MCF 10A (cell line): ENCODE measurements at regions not wholly inside any gene's neighbourhood (a gene's known extent, or its start where the extent isn't known, plus 50 kb on each side); places are given as distances from the start of the nearest gene placed in this dataset.

Source experiments
- BruUV-seq: library from RNA; stranded (reverse); fragments of 400-500 nt; replicated peaks from 2 replicates; lab custom pipeline; 2021; lab: Mats Ljungman, UMichigan
- CTCF ChIA-PET: fragments of 300-600 bp; sonication (Branson Sonifier 250); formaldehyde crosslinking; extraction: SDS; loops from one replicate; lab custom pipeline; 2021; ENCODE audit warnings: antibody characterized with exemption, inconsistent platforms; lab: Yijun Ruan, JAX
- POLR2A ChIA-PET: fragments of 300-600, 350-650 bp; sonication (Branson Sonifier 250); formaldehyde crosslinking; extraction: SDS; loops from one replicate; lab custom pipeline; 2020; ENCODE audit warnings: antibody characterized with exemption, inconsistent platforms; lab: Yijun Ruan, JAX
- DNase-seq: peaks from one replicate; pipeline ENCODE4 v3.0.0-alpha.2; 2018; ENCODE audit not compliant: unreplicated experiment
- H3K27ac Mint-ChIP-seq: one replicate; pipeline ENCODE4 v1.8.0; 2022; ENCODE audit warnings: mild to moderate bottlenecking, low read depth, mixed read lengths; ENCODE audit not compliant: unreplicated experiment
- H3K27me3 Mint-ChIP-seq: one replicate; pipeline ENCODE4 v1.8.0; 2022; ENCODE audit warnings: mixed read lengths; ENCODE audit not compliant: insufficient read depth, unreplicated experiment
- H3K36me3 Mint-ChIP-seq: one replicate; pipeline ENCODE4 v1.8.0; 2022; ENCODE audit warnings: mild to moderate bottlenecking, moderate library complexity, mixed read lengths; ENCODE audit not compliant: insufficient read depth, unreplicated experiment
- H3K4me1 Mint-ChIP-seq: one replicate; pipeline ENCODE4 v1.8.0; 2022; ENCODE audit warnings: mixed read lengths; ENCODE audit not compliant: insufficient read depth, unreplicated experiment
- H3K4me3 Mint-ChIP-seq: one replicate; pipeline ENCODE4 v1.8.0; 2022; ENCODE audit warnings: mild to moderate bottlenecking, moderate library complexity, mixed read lengths; ENCODE audit not compliant: unreplicated experiment
- H3K9me3 Mint-ChIP-seq: one replicate; pipeline ENCODE4 v1.8.0; 2022; ENCODE audit warnings: mixed read lengths; ENCODE audit not compliant: unreplicated experiment
- intact Hi-C: fragments of 100-400 bp; cut with micrococcal nuclease; formaldehyde crosslinking; loops from 2 replicates; pipeline ENCODE4 v1.14.1; 2022
- TF ChIP-seq, protein P1 (sequence below): fragments of 200-600 bp; IDR thresholded peaks from one replicate; pipeline ENCODE4 v1.8.0; 2022; ENCODE audit warnings: antibody characterized with exemption, mild to moderate bottlenecking; ENCODE audit not compliant: unreplicated experiment

- no TSS peak for BruUV-seq
- no peak overlapping the region for H3K4me3 Mint-ChIP-seq
- no peaks in the 10 kb centered on the region for H3K27me3 Mint-ChIP-seq
- ChIA-PET CTCF (interaction anchor here (1.7 kb wide), 1 partner anchor 406 kb away, joined by 8 read pairs; no protein-coding TSS in a partner anchor), POLR2A (no interaction called here)
- no peaks in the 10 kb centered on the region for H3K36me3 Mint-ChIP-seq
- H3K27ac Mint-ChIP-seq = no peak overlapping the region
- no peak for DNase-seq
- peaks cover 7% of the 10 kb centered on the region for H3K9me3 Mint-ChIP-seq
- no peaks in the 10 kb centered on the region for H3K4me1 Mint-ChIP-seq
- intact Hi-C loops = no loop called here
- TF ChIP-seq, protein P1, sequence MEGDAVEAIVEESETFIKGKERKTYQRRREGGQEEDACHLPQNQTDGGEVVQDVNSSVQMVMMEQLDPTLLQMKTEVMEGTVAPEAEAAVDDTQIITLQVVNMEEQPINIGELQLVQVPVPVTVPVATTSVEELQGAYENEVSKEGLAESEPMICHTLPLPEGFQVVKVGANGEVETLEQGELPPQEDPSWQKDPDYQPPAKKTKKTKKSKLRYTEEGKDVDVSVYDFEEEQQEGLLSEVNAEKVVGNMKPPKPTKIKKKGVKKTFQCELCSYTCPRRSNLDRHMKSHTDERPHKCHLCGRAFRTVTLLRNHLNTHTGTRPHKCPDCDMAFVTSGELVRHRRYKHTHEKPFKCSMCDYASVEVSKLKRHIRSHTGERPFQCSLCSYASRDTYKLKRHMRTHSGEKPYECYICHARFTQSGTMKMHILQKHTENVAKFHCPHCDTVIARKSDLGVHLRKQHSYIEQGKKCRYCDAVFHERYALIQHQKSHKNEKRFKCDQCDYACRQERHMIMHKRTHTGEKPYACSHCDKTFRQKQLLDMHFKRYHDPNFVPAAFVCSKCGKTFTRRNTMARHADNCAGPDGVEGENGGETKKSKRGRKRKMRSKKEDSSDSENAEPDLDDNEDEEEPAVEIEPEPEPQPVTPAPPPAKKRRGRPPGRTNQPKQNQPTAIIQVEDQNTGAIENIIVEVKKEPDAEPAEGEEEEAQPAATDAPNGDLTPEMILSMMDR = no peak
Observed at GRCh38 chr2:37820471-37820986, 104.6 kb upstream of the RMDN2 start.

- Mint-ChIP-seq H3K27me3 (no peaks in the 10 kb centered on the region), H3K36me3 (no peaks in the 10 kb centered on the region), H3K9me3 (peaks cover 4% of the 10 kb centered on the region), H3K27ac (no peak overlapping the region), H3K4me3 (no peak overlapping the region), H3K4me1 (no peaks in the 10 kb centered on the region)
- ChIA-PET CTCF (interaction anchor here (0.6 to 2.3 kb wide), 2 partner anchors 430 to 936 kb away, joined by 4 to 13 read pairs; no protein-coding TSS in a partner anchor), POLR2A (interaction anchor here (1.6 kb wide), 1 partner anchor 417 kb away, joined by 4 read pairs; no protein-coding TSS in a partner anchor)
- no TSS peak for BruUV-seq
- TF ChIP-seq, protein P1 = no peak
- DNase-seq = no peak
- intact Hi-C loops = no loop called here
Observed at GRCh38 chr2:37825586-37825985, 99.5 kb upstream of the RMDN2 start.

GRCh38 chr2:37826611-37827010 is 98.5 kb upstream of the RMDN2 start:
- POLR2A ChIA-PET = interaction anchor here (1.6 kb wide), 1 partner anchor 418 kb away, joined by 4 read pairs; no protein-coding TSS in a partner anchor
- CTCF ChIA-PET = interaction anchor here (0.7 to 8.4 kb wide), 7 partner anchors 51 to 1029 kb away, joined by 3 to 135 read pairs (median 3); no protein-coding TSS in a partner anchor
- no TSS peak for BruUV-seq
- Mint-ChIP-seq H3K4me1 (no peaks in the 10 kb centered on the region), H3K27me3 (no peaks in the 10 kb centered on the region), H3K36me3 (no peaks in the 10 kb centered on the region), H3K4me3 (no peak overlapping the region), H3K27ac (no peak overlapping the region), H3K9me3 (no peaks in the 10 kb centered on the region)
- intact Hi-C loops = no loop called here
- DNase-seq = no peak
- TF ChIP-seq, protein P1 = no peak

GRCh38 chr2:37827455-37827854 is 97.6 kb upstream of the RMDN2 start:
- H3K4me3 Mint-ChIP-seq = no peak overlapping the region
- ChIA-PET POLR2A (interaction anchor here (1.1 to 1.6 kb wide), 2 partner anchors 419 to 432 kb away, joined by 3 to 4 read pairs; no protein-coding TSS in a partner anchor), CTCF (interaction anchor here (0.7 to 8.4 kb wide), 7 partner anchors 50 to 431 kb away, joined by 3 to 135 read pairs (median 4); no protein-coding TSS in a partner anchor)
- intact Hi-C loops = no loop called here
- no peaks in the 10 kb centered on the region for H3K9me3 Mint-ChIP-seq
- TF ChIP-seq, protein P1 = no peak
- no peaks in the 10 kb centered on the region for H3K36me3 Mint-ChIP-seq
- no peak overlapping the region for H3K27ac Mint-ChIP-seq
- H3K27me3 Mint-ChIP-seq = no peaks in the 10 kb centered on the region
- peaks cover 3% of the 10 kb centered on the region for H3K4me1 Mint-ChIP-seq
- BruUV-seq = no TSS peak
- DNase-seq = no peak
